Stomach (tissue), 4 donors: ENCODE measurements at regions not wholly inside any gene's neighbourhood (a gene's known extent, or its start where the extent isn't known, plus 50 kb on each side); places are given as distances from the start of the nearest gene placed in this dataset.

Experiments used
- EP300 ChIP-seq: sonication (generic); formaldehyde crosslinking; IDR thresholded peaks from one replicate; pipeline ENCODE4 v1.6.1; 2017; ENCODE audit warnings: antibody characterized with exemption
- POLR2A ChIP-seq, 4 donors: fragments of 450-650 bp; IDR thresholded peaks; one replicate each; pipeline ENCODE4 v1.6.1; 2016; ENCODE audit warnings: antibody characterized with exemption in 4 of 4, control low read depth in 2 of 4, mild to moderate bottlenecking in 1 of 4, moderate library complexity in 1 of 4
- TF ChIP-seq, protein P1 (sequence below), 7 experiments: fragments of 450-650 bp in 4 of 7; fragments of 200-600 bp in 3 of 7; sonication (generic) in 3 of 7; IDR thresholded peaks; one replicate each; pipeline ENCODE4 v1.5.1; 2016 to 2019; ENCODE audit warnings: antibody characterized with exemption in 7 of 7, control low read depth in 2 of 7, mild to moderate bottlenecking in 1 of 7

DNA sequence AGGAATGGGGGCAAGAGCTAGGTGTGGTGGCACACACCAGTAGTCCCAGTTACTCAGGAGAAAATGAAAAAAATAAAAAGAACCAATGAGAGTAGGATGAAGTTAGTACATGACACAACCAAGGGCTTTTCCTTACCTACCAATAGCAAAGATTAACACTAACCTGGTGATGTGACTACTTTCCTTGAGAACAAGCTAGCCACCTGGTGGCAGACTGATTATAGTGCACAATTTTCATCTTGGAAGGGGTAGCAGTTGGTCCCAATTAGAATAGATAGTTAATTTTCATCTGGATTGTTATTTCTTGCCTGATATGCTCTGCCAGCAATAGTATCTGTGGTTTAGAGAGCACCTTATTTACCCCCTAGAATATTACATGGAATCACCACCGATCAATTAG lies 1216.8 kb upstream of the PABPC4L start:
- TF ChIP-seq, protein P1, sequence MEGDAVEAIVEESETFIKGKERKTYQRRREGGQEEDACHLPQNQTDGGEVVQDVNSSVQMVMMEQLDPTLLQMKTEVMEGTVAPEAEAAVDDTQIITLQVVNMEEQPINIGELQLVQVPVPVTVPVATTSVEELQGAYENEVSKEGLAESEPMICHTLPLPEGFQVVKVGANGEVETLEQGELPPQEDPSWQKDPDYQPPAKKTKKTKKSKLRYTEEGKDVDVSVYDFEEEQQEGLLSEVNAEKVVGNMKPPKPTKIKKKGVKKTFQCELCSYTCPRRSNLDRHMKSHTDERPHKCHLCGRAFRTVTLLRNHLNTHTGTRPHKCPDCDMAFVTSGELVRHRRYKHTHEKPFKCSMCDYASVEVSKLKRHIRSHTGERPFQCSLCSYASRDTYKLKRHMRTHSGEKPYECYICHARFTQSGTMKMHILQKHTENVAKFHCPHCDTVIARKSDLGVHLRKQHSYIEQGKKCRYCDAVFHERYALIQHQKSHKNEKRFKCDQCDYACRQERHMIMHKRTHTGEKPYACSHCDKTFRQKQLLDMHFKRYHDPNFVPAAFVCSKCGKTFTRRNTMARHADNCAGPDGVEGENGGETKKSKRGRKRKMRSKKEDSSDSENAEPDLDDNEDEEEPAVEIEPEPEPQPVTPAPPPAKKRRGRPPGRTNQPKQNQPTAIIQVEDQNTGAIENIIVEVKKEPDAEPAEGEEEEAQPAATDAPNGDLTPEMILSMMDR (IDR thresholded peaks at IDR 0.05): peak in 1 of 7 experiments; percentile 8
- TF ChIP-seq POLR2A (IDR thresholded peaks at IDR 0.05) (no peak), EP300 (no peak)
